Cerebellar cortex (tissue), 1 donor: ENCODE measurements at regions not wholly inside any gene's neighbourhood (a gene's known extent, or its start where the extent isn't known, plus 50 kb on each side); places are given as distances from the start of the nearest gene placed in this dataset.
"Not testable (repeated sequence)": the region's sequence is repeated elsewhere in the genome, so short reads cannot be mapped to it uniquely, and the experiment has no call there.

Source experiments
- DNase-seq: peaks from one replicate; pipeline ENCODE4 v3.0.0-alpha.2; 2015; ENCODE audit warnings: low spot score

GRCh38 chr19:30943101-30943843 lies 406.0 kb downstream of the TSHZ3 start:
- DNase-seq = no peak

- DNase-seq = no peak
Observed at GRCh38 chr19:30942636-30943035, 406.6 kb downstream of the TSHZ3 start.

GRCh38 chr19:30941591-30941990 lies 407.6 kb downstream of the TSHZ3 start:
- no peak for DNase-seq

- DNase-seq = no peak
Observed at GRCh38 chr19:30936276-30936675, 413.0 kb downstream of the TSHZ3 start.

- no peak for DNase-seq
Observed at GRCh38 chr19:30935146-30935545, 414.1 kb downstream of the TSHZ3 start.

- DNase-seq = not testable (repeated sequence)
Observed at GRCh38 chr19:30933454-30933853, 415.8 kb downstream of the TSHZ3 start.

GRCh38 chr19:30932854-30933253 lies 416.4 kb downstream of the TSHZ3 start:
- DNase-seq = no peak

GRCh38 chr19:30930941-30931706 lies 418.1 kb downstream of the TSHZ3 start:
- DNase-seq = no peak

- no peak for DNase-seq
Observed at GRCh38 chr19:30927705-30928104, 421.5 kb downstream of the TSHZ3 start.

- DNase-seq = no peak
Observed at GRCh38 chr19:30924670-30925069, 424.6 kb downstream of the TSHZ3 start.

- no peak for DNase-seq
Observed at GRCh38 chr19:30924069-30924636, 425.1 kb downstream of the TSHZ3 start.

- DNase-seq = no peak
Observed at GRCh38 chr19:30923621-30924020, 425.6 kb downstream of the TSHZ3 start.

- DNase-seq = no peak
Observed at GRCh38 chr19:30923096-30923495, 426.1 kb downstream of the TSHZ3 start.

- DNase-seq = no peak
Observed at GRCh38 chr19:30920222-30920621, 429.0 kb downstream of the TSHZ3 start.

- no peak for DNase-seq
Observed at GRCh38 chr19:30919737-30920136, 429.5 kb downstream of the TSHZ3 start.

GRCh38 chr19:30916238-30916637 lies 433.0 kb downstream of the TSHZ3 start:
- no peak for DNase-seq

GRCh38 chr19:30911491-30911890 lies 437.7 kb downstream of the TSHZ3 start:
- no peak for DNase-seq

GRCh38 chr19:30910485-30911240 lies 438.6 kb downstream of the TSHZ3 start:
- DNase-seq = no peak

- peak; percentile 80 for DNase-seq
Observed at GRCh38 chr19:30909216-30909615, 440.0 kb downstream of the TSHZ3 start.

- DNase-seq = no peak
Observed at GRCh38 chr19:30908262-30908771, 440.9 kb downstream of the TSHZ3 start.

- DNase-seq = peak; percentile 74
Observed at GRCh38 chr19:30906871-30907270, 442.4 kb downstream of the TSHZ3 start.

GRCh38 chr19:30900051-30900450 lies 449.2 kb downstream of the TSHZ3 start:
- no peak for DNase-seq
